ENCODE measurements at regions not wholly inside any gene's neighbourhood (a gene's known extent, or its start where the extent isn't known, plus 50 kb on each side); places are given as distances from the start of the nearest gene placed in this dataset.

- intact Hi-C loops (cut with micrococcal nuclease; ENCODE audit: unreplicated experiment): no loop called here
- no peaks in the 10 kb centered on the region for H3K9me2 ChIP-seq (ENCODE audit: insufficient read depth)
- no peaks in the 10 kb centered on the region for H3K9me3 ChIP-seq (ENCODE audit: insufficient read depth, low read depth)
- H3K4me2 ChIP-seq: no peak overlapping the region
- no peaks in the 10 kb centered on the region for H3K4me1 ChIP-seq (replicated peaks; ENCODE audit: insufficient read depth)
- H3F3A ChIP-seq (ENCODE audit: insufficient read depth, low read depth): no peaks in the 10 kb centered on the region
- no peak for TF ChIP-seq EZH2 (IDR thresholded peaks at IDR 0.05; ENCODE audit: low read depth)
- no peak for TF ChIP-seq CTCF (conservative IDR thresholded peaks at IDR 0.05)
- no peaks in the 10 kb centered on the region for H4K20me1 ChIP-seq (ENCODE audit: insufficient read depth)
- H2AFZ ChIP-seq: no peak overlapping the region
- H3K27me3 ChIP-seq (ENCODE audit: insufficient read depth, low read depth): no peaks in the 10 kb centered on the region
- no peak overlapping the region for H3K27ac ChIP-seq
- H3K79me2 ChIP-seq (ENCODE audit: low read depth): no peaks in the 10 kb centered on the region
- no TSS peak for BruUV-seq (replicated peaks)
- ChIA-PET POLR2A (ENCODE audit: unreplicated experiment) (no interaction called here), CTCF (no interaction called here)
- no peaks in the 10 kb centered on the region for H3K36me3 ChIP-seq (ENCODE audit: low read depth)
- no peak overlapping the region for H3K4me3 ChIP-seq
- DNase-seq: no peak
Observed at GRCh38 chrX:82362990-82363389, 1145.1 kb upstream of the POU3F4 start.

- Histone ChIP-seq H3K36me3 (ENCODE audit: low read depth) (no peaks in the 10 kb centered on the region), H4K20me1 (ENCODE audit: insufficient read depth) (no peaks in the 10 kb centered on the region), H3K27ac (no peak overlapping the region), H3F3A (ENCODE audit: insufficient read depth, low read depth) (no peaks in the 10 kb centered on the region), H3K4me3 (no peak overlapping the region), H3K4me1 (replicated peaks; ENCODE audit: insufficient read depth) (no peaks in the 10 kb centered on the region), H3K9me3 (ENCODE audit: insufficient read depth, low read depth) (no peaks in the 10 kb centered on the region), H2AFZ (no peak overlapping the region), H3K9me2 (ENCODE audit: insufficient read depth) (no peaks in the 10 kb centered on the region), H3K27me3 (ENCODE audit: insufficient read depth, low read depth) (no peaks in the 10 kb centered on the region), H3K4me2 (no peak overlapping the region), H3K79me2 (ENCODE audit: low read depth) (no peaks in the 10 kb centered on the region)
- ChIA-PET CTCF (no interaction called here), POLR2A (ENCODE audit: unreplicated experiment) (no interaction called here)
- BruUV-seq (replicated peaks): no TSS peak
- no peak for DNase-seq
- intact Hi-C loops (cut with micrococcal nuclease; ENCODE audit: unreplicated experiment): no loop called here
- TF ChIP-seq EZH2 (IDR thresholded peaks at IDR 0.05; ENCODE audit: low read depth): no peak
- no peak for TF ChIP-seq CTCF (conservative IDR thresholded peaks at IDR 0.05)
Observed at GRCh38 chrX:82370978-82371646, 1137.0 kb upstream of the POU3F4 start.

GRCh38 chrX:82384401-82384800 lies 1123.7 kb upstream of the POU3F4 start:
- Histone ChIP-seq H3K79me2 (ENCODE audit: low read depth) (no peaks in the 10 kb centered on the region), H3K9me3 (ENCODE audit: insufficient read depth, low read depth) (no peaks in the 10 kb centered on the region), H2AFZ (no peak overlapping the region), H3K4me2 (no peak overlapping the region), H3K36me3 (ENCODE audit: low read depth) (no peaks in the 10 kb centered on the region), H3K4me3 (no peak overlapping the region), H3K27ac (no peak overlapping the region), H3K9me2 (ENCODE audit: insufficient read depth) (no peaks in the 10 kb centered on the region), H3K4me1 (replicated peaks; ENCODE audit: insufficient read depth) (no peaks in the 10 kb centered on the region), H3K27me3 (ENCODE audit: insufficient read depth, low read depth) (no peaks in the 10 kb centered on the region), H4K20me1 (ENCODE audit: insufficient read depth) (no peaks in the 10 kb centered on the region), H3F3A (ENCODE audit: insufficient read depth, low read depth) (no peaks in the 10 kb centered on the region)
- DNase-seq: no peak
- BruUV-seq (replicated peaks): no TSS peak
- ChIA-PET CTCF (no interaction called here), POLR2A (ENCODE audit: unreplicated experiment) (no interaction called here)
- intact Hi-C loops (cut with micrococcal nuclease; ENCODE audit: unreplicated experiment): no loop called here
- no peak for TF ChIP-seq CTCF (conservative IDR thresholded peaks at IDR 0.05)
- TF ChIP-seq EZH2 (IDR thresholded peaks at IDR 0.05; ENCODE audit: low read depth): no peak

All from PC-9 (cell line).